Lower leg skin (tissue), 3 donors: ENCODE measurements at regions not wholly inside any gene's neighbourhood (a gene's known extent, or its start where the extent isn't known, plus 50 kb on each side); places are given as distances from the start of the nearest gene placed in this dataset.

Experiments
- POLR2A ChIP-seq, 2 donors: fragments of 450-650 bp; IDR thresholded peaks; one replicate each; pipeline ENCODE4 v1.6.1; 2016 to 2017; ENCODE audit warnings: antibody characterized with exemption in 2 of 2, mild to moderate bottlenecking in 1 of 2, moderate library complexity in 1 of 2
- TF ChIP-seq, protein P1 (sequence below), 3 donors: fragments of 450-650 bp; IDR thresholded peaks; one replicate each; pipeline ENCODE4 v1.5.1; 2016; ENCODE audit warnings: antibody characterized with exemption in 3 of 3, mild to moderate bottlenecking in 3 of 3, moderate library complexity in 2 of 3

DNA sequence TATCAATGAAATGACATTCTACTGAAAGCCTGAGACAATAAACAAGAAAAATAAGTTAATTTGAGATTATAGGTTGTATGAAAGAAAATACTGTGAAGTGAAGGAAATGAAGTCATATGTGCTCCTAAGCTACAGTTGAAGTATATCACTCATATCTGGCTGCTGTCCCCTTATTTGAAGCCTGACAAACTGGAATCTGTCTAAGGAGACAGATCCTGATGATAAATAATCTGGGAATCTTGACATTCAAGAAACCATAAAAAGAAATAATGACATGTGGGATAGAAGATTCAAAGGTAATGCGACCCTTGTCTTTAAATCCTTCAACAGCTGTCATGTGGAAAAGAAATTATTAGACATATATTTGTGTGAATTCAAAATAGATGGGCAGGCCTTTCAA is 424.5 kb upstream of the LMCD1 start:
- TF ChIP-seq, protein P1, sequence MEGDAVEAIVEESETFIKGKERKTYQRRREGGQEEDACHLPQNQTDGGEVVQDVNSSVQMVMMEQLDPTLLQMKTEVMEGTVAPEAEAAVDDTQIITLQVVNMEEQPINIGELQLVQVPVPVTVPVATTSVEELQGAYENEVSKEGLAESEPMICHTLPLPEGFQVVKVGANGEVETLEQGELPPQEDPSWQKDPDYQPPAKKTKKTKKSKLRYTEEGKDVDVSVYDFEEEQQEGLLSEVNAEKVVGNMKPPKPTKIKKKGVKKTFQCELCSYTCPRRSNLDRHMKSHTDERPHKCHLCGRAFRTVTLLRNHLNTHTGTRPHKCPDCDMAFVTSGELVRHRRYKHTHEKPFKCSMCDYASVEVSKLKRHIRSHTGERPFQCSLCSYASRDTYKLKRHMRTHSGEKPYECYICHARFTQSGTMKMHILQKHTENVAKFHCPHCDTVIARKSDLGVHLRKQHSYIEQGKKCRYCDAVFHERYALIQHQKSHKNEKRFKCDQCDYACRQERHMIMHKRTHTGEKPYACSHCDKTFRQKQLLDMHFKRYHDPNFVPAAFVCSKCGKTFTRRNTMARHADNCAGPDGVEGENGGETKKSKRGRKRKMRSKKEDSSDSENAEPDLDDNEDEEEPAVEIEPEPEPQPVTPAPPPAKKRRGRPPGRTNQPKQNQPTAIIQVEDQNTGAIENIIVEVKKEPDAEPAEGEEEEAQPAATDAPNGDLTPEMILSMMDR (IDR thresholded peaks at IDR 0.05): no peak
- no peak for TF ChIP-seq POLR2A (IDR thresholded peaks at IDR 0.05)
